Heart left ventricle (tissue), 13 donors: ENCODE measurements at regions not wholly inside any gene's neighbourhood (a gene's known extent, or its start where the extent isn't known, plus 50 kb on each side); places are given as distances from the start of the nearest gene placed in this dataset.

Experiments
- CTCF ChIP-seq, 12 donors: fragments of 200-600 bp; sonication (generic) in 4 of 12; IDR thresholded peaks; one replicate each; pipeline versions ENCODE4 v1.5.0 to v1.8.0; 2018 to 2022; ENCODE audit warnings: antibody characterized with exemption in 12 of 12, mild to moderate bottlenecking in 5 of 12
- POLR2A ChIP-seq, 2 donors: fragments of 450-650 bp; IDR thresholded peaks; one replicate each; pipeline ENCODE4 v1.6.1; 2017; ENCODE audit warnings: antibody characterized with exemption in 2 of 2, mild to moderate bottlenecking in 2 of 2, moderate library complexity in 2 of 2
- donor health status: ischemic (EF 13 %, LVEDD 7.1; RV severe dilation, severe dysfunction).
- donor health status: DM: no; HTN: yes; CAD: no.
- donor health status: DM: no; HTN: no; CAD: no.
- donor health status: ischemic (EF 25% LVEDD 6.9; RV normal size, moderate dysfunction).
- donor health status: ischemic (EF 25% LVEDD 5.7; RV mildly dilated, moderate dysfunction).
- donor health status: ischemic (EF 35%, LVEDD 5.7; RV mildly dilated, moderate dysfunction).
- donor health status: nonischemic (EF 11% LVEDD 7.7; RV severe dilation, severe dysfunction).
- donor health status: DM: yes; HTN: yes; CAD: no.
- donor health status: PGD.
- donor health status: ischemic (EF 29% LVEDD 5.4; RV normal size, mild dysfunction).
- donor health status: nonischemic (EF 23%, LVEDD 6.1; RV moderate dilation, normal function).

- no peak for TF ChIP-seq POLR2A (IDR thresholded peaks at IDR 0.05)
- TF ChIP-seq CTCF (IDR thresholded peaks at IDR 0.05): no peak
Observed at GRCh38 chrX:115719171-115719570, 158.2 kb downstream of the PLS3 start.
